PC-9 (cell line): ENCODE measurements at regions not wholly inside any gene's neighbourhood (a gene's known extent, or its start where the extent isn't known, plus 50 kb on each side); places are given as distances from the start of the nearest gene placed in this dataset.

ENCODE experiments used
- BruUV-seq: library from RNA; stranded (reverse); fragments of 400-500 nt; replicated peaks from 2 replicates; lab custom pipeline; 2021; lab: Mats Ljungman, UMichigan
- CTCF ChIA-PET: fragments of 300-600 bp; sonication (Branson Sonifier 250); formaldehyde crosslinking; loops from one replicate; lab custom pipeline; 2022; ENCODE audit warnings: antibody characterized with exemption; lab: Charles Lee
- POLR2A ChIA-PET: fragments of 300-600 bp; sonication (Branson Sonifier 250); formaldehyde crosslinking; loops from one replicate; lab custom pipeline; 2022; ENCODE audit warnings: antibody characterized with exemption; ENCODE audit not compliant: unreplicated experiment; lab: Charles Lee
- DNase-seq, 2 experiments: peaks; one replicate each; pipeline versions ENCODE4 v3.0.0 to v3.0.0-alpha.2; 2015 to 2022; ENCODE audit warnings: mixed read lengths in 1 of 2
- H2AFZ ChIP-seq: fragments of 200-600 bp; sonication (generic); 2 replicates; pipeline ENCODE4 v1.8.1; 2017; ENCODE audit warnings: antibody characterized with exemption
- H3F3A ChIP-seq: fragments of 200-600 bp; sonication (generic); 2 replicates; pipeline ENCODE4 v1.8.1; 2017; ENCODE audit warnings: antibody characterized with exemption, mild to moderate bottlenecking, low read depth; ENCODE audit not compliant: insufficient read depth
- H3K27ac ChIP-seq: fragments of 200-600 bp; sonication (generic); 2 replicates; pipeline ENCODE4 v1.6.1; 2016; ENCODE audit warnings: mixed run types
- H3K27me3 ChIP-seq: fragments of 200-600 bp; sonication (generic); 2 replicates; pipeline ENCODE4 v1.6.1; 2016; ENCODE audit warnings: low read depth, mixed run types; ENCODE audit not compliant: insufficient read depth
- H3K36me3 ChIP-seq: fragments of 200-600 bp; sonication (generic); 2 replicates; pipeline ENCODE4 v1.6.1; 2016; ENCODE audit warnings: low read depth, mixed run types
- H3K4me1 ChIP-seq: fragments of 200-600 bp; sonication (generic); replicated peaks from 2 replicates; pipeline ENCODE4 v1.6.1; 2016; ENCODE audit warnings: mixed run types; ENCODE audit not compliant: insufficient read depth
- H3K4me2 ChIP-seq: fragments of 200-600 bp; sonication (generic); 2 replicates; pipeline ENCODE4 v1.6.1; 2017; ENCODE audit warnings: mixed run types
- H3K4me3 ChIP-seq: fragments of 200-600 bp; sonication (generic); 2 replicates; pipeline ENCODE4 v1.6.1; 2016; ENCODE audit warnings: mixed run types
- H3K79me2 ChIP-seq: fragments of 200-600 bp; sonication (generic); 2 replicates; pipeline ENCODE4 v1.6.1; 2017; ENCODE audit warnings: low read depth, mixed run types
- H3K9me2 ChIP-seq: fragments of 200-600 bp; sonication (generic); 2 replicates; pipeline ENCODE4 v1.8.1; 2017; ENCODE audit warnings: mild to moderate bottlenecking; ENCODE audit not compliant: insufficient read depth
- H3K9me3 ChIP-seq: fragments of 200-600 bp; sonication (generic); 2 replicates; pipeline ENCODE4 v1.8.1; 2016; ENCODE audit warnings: low read depth; ENCODE audit not compliant: insufficient read depth
- H4K20me1 ChIP-seq: fragments of 200-600 bp; sonication (generic); 2 replicates; pipeline ENCODE4 v1.8.1; 2017; ENCODE audit not compliant: insufficient read depth
- CTCF ChIP-seq: fragments of 200-600 bp; sonication (generic); conservative IDR thresholded peaks from 2 replicates; pipeline ENCODE4 v1.6.1; 2017; ENCODE audit warnings: mixed run types, antibody characterized with exemption, mild to moderate bottlenecking, moderate library complexity
- EZH2 ChIP-seq: fragments of 200-600 bp; sonication (generic); IDR thresholded peaks from 2 replicates; pipeline ENCODE4 v1.8.0; 2017; ENCODE audit warnings: antibody characterized with exemption, low read depth
- intact Hi-C: fragments of 100-400 bp; cut with micrococcal nuclease; formaldehyde crosslinking; loops from one replicate; pipeline ENCODE4 v1.10.0; 2022; ENCODE audit not compliant: unreplicated experiment

- no peak overlapping the region for H3K4me3 ChIP-seq
- CTCF ChIA-PET = no interaction called here
- no peaks in the 10 kb centered on the region for H4K20me1 ChIP-seq
- no peaks in the 10 kb centered on the region for H3K9me2 ChIP-seq
- intact Hi-C loops = no loop called here
- H3K9me3 ChIP-seq = no peaks in the 10 kb centered on the region
- POLR2A ChIA-PET = no interaction called here
- no peaks in the 10 kb centered on the region for H3F3A ChIP-seq
- TF ChIP-seq CTCF = no peak
- TF ChIP-seq EZH2 = no peak
- no TSS peak for BruUV-seq
- H3K4me1 ChIP-seq = no peaks in the 10 kb centered on the region
- no peak for DNase-seq
- H3K4me2 ChIP-seq = no peak overlapping the region
- H3K27me3 ChIP-seq = no peaks in the 10 kb centered on the region
- H3K27ac ChIP-seq = no peak overlapping the region
- no peaks in the 10 kb centered on the region for H3K79me2 ChIP-seq
- no peaks in the 10 kb centered on the region for H3K36me3 ChIP-seq
- H2AFZ ChIP-seq = no peak overlapping the region
These were observed 115.4 kb upstream of the NDP start for GRCh38 chrX:44088510-44089144.

- no TSS peak for BruUV-seq
- Histone ChIP-seq H3K36me3 (no peaks in the 10 kb centered on the region), H2AFZ (no peak overlapping the region), H3K27ac (no peak overlapping the region), H3K4me3 (no peak overlapping the region), H3K4me1 (no peaks in the 10 kb centered on the region), H3K4me2 (no peak overlapping the region), H3K9me2 (no peaks in the 10 kb centered on the region), H4K20me1 (no peaks in the 10 kb centered on the region), H3K79me2 (no peaks in the 10 kb centered on the region), H3F3A (no peaks in the 10 kb centered on the region), H3K9me3 (no peaks in the 10 kb centered on the region), H3K27me3 (no peaks in the 10 kb centered on the region)
- intact Hi-C loops = no loop called here
- no peak for TF ChIP-seq CTCF
- POLR2A ChIA-PET = no interaction called here
- CTCF ChIA-PET = no interaction called here
- DNase-seq = peak in 1 of 2 experiments; percentile 37
These were observed 112.0 kb upstream of the NDP start for GRCh38 chrX:44085209-44085608.

- ChIA-PET CTCF (no interaction called here), POLR2A (no interaction called here)
- Histone ChIP-seq H3K9me2 (no peaks in the 10 kb centered on the region), H3K27ac (no peak overlapping the region), H3K27me3 (no peaks in the 10 kb centered on the region), H3F3A (no peaks in the 10 kb centered on the region), H3K4me3 (no peak overlapping the region), H2AFZ (no peak overlapping the region), H3K36me3 (no peaks in the 10 kb centered on the region), H3K4me1 (no peaks in the 10 kb centered on the region), H4K20me1 (no peaks in the 10 kb centered on the region), H3K4me2 (no peak overlapping the region), H3K79me2 (no peaks in the 10 kb centered on the region), H3K9me3 (no peaks in the 10 kb centered on the region)
- intact Hi-C loops = no loop called here
- no peak for TF ChIP-seq CTCF
- TF ChIP-seq EZH2 = no peak
- BruUV-seq = no TSS peak
- no peak for DNase-seq
These were observed 109.6 kb upstream of the NDP start for GRCh38 chrX:44082829-44083228.
